Stimulated activated CD8-positive, alpha-beta memory T cell treated with anti-CD3 and anti-CD28 coated beads, Interleukin-12 subunit alpha, Interleukin-12 subunit beta, amount 100 ng/mL, for 1 hour (primary cell): ENCODE measurements at regions not wholly inside any gene's neighbourhood (a gene's known extent, or its start where the extent isn't known, plus 50 kb on each side); places are given as distances from the start of the nearest gene placed in this dataset.
"Not testable (repeated sequence)": the region's sequence is repeated elsewhere in the genome, so short reads cannot be mapped to it uniquely, and the experiment has no call there.

Source experiments
- DNase-seq: peaks from one replicate; pipeline ENCODE4 v3.0.0-alpha.2; 2020; ENCODE audit warnings: low read depth

- DNase-seq, result no peak
Measured at GRCh38 chr4:77306496-77306895, 149.5 kb downstream of the CCNG2 start.

GRCh38 chr4:77308843-77309242 is 151.8 kb downstream of the CCNG2 start:
- no peak for DNase-seq

GRCh38 chr4:77309496-77309895 is 152.5 kb downstream of the CCNG2 start:
- DNase-seq, result no peak

- no peak for DNase-seq
Measured at GRCh38 chr4:77310931-77311330, 153.9 kb downstream of the CCNG2 start.

- DNase-seq, result no peak
Measured at GRCh38 chr4:77314697-77315096, 157.7 kb downstream of the CCNG2 start.

- no peak for DNase-seq
Measured at GRCh38 chr4:77327151-77327550, 170.1 kb downstream of the CCNG2 start.

- DNase-seq, result no peak
Measured at GRCh38 chr4:77332696-77333270, 175.8 kb downstream of the CCNG2 start.

GRCh38 chr4:77336411-77337142 is 179.6 kb downstream of the CCNG2 start:
- DNase-seq, result no peak

- DNase-seq, result no peak
Measured at GRCh38 chr4:77342170-77342810, 185.3 kb downstream of the CCNG2 start.

GRCh38 chr4:77344001-77344400 is 187.0 kb downstream of the CCNG2 start:
- no peak for DNase-seq

GRCh38 chr4:77344784-77345183 is 187.8 kb downstream of the CCNG2 start:
- DNase-seq, result no peak

GRCh38 chr4:77347351-77347966 is 190.5 kb downstream of the CCNG2 start:
- DNase-seq, result no peak

- DNase-seq, result no peak
Measured at GRCh38 chr4:77348815-77349214, 191.8 kb downstream of the CCNG2 start.

GRCh38 chr4:77349364-77349763 is 192.4 kb downstream of the CCNG2 start:
- DNase-seq, result no peak

- no peak for DNase-seq
Measured at GRCh38 chr4:77349796-77350195, 192.8 kb downstream of the CCNG2 start.

- DNase-seq, result no peak
Measured at GRCh38 chr4:77352192-77352591, 195.2 kb downstream of the CCNG2 start.

- DNase-seq, result not testable (repeated sequence)
Measured at GRCh38 chr4:77353724-77354315, 196.8 kb downstream of the CCNG2 start.

- DNase-seq, result no peak
Measured at GRCh38 chr4:77354550-77354949, 197.5 kb downstream of the CCNG2 start.

GRCh38 chr4:77355731-77356130 is 198.7 kb downstream of the CCNG2 start:
- no peak for DNase-seq

- DNase-seq, result no peak
Measured at GRCh38 chr4:77358315-77358928, 201.4 kb downstream of the CCNG2 start.

GRCh38 chr4:77360451-77360850 is 203.4 kb downstream of the CCNG2 start:
- no peak for DNase-seq

GRCh38 chr4:77366876-77367275 is 209.9 kb downstream of the CCNG2 start:
- DNase-seq, result not testable (repeated sequence)
